22Rv1 (cell line): ENCODE measurements at regions not wholly inside any gene's neighbourhood (a gene's known extent, or its start where the extent isn't known, plus 50 kb on each side); places are given as distances from the start of the nearest gene placed in this dataset.

Experiments
- CTCF ChIP-seq: fragments of 450-650 bp; IDR thresholded peaks from 2 replicates; pipeline ENCODE4 v1.5.1; 2017; ENCODE audit warnings: mild to moderate bottlenecking
- ZFX ChIP-seq: fragments of 450-650 bp; IDR thresholded peaks from 2 replicates; pipeline ENCODE4 v1.6.1; 2017; ENCODE audit warnings: antibody characterized with exemption, borderline replicate concordance

DNA sequence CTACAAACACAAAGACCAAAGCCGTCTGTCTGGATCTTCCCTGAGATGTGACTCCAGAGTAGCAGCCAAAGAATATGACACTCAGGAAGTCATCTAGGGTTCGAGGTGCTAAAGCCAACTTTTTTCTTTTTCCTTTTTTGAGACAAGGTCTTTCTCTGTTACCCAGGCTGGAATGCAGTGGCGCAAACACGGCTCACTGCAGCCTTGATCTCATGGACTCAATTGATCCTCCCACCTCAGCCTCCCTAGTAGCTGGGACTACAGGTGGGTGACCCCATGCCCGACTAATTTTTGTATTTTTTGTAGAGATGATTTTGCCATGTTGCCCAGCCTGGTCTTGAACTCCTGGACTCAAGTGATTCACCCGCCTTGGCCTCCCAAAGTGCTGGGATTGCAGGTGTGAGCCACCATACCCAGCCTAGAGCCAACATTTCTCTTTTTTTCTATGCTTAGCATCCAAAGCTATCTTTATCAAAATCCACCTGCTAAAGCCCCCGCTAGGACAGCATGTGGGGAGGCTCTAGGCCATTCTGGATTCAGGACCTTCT is 92.8 kb downstream of the TMEM17 start:
- TF ChIP-seq CTCF (no peak), ZFX (no peak)
